MM.1S (cell line): ENCODE measurements at regions not wholly inside any gene's neighbourhood (a gene's known extent, or its start where the extent isn't known, plus 50 kb on each side); places are given as distances from the start of the nearest gene placed in this dataset.

Source experiments
- CTCF ChIP-seq: fragments of 300-600 bp; sonication (generic); IDR thresholded peaks from 2 replicates; pipeline ENCODE4 v1.5.1; 2016; ENCODE audit warnings: antibody characterized with exemption, low read length, mixed read lengths
- EZH2 ChIP-seq: fragments of 300-600 bp; sonication (generic); optimal IDR thresholded peaks from 2 replicates; pipeline ENCODE3; 2017; ENCODE audit warnings: low read depth, mild to moderate bottlenecking, antibody characterized with exemption, low read length, mixed read lengths
- EZH2phosphoT487 ChIP-seq: fragments of 300-600 bp; sonication (generic); IDR thresholded peaks from 2 replicates; pipeline ENCODE4 v1.6.1; 2018; ENCODE audit warnings: antibody characterized with exemption, low read length

- TF ChIP-seq EZH2phosphoT487 (no peak), CTCF (no peak), EZH2 (no peak)
Observed at GRCh38 chr7:119967221-119967620, 305.8 kb upstream of the KCND2 start.
